ENCODE measurements at regions not wholly inside any gene's neighbourhood (a gene's known extent, or its start where the extent isn't known, plus 50 kb on each side); places are given as distances from the start of the nearest gene placed in this dataset.

DNA sequence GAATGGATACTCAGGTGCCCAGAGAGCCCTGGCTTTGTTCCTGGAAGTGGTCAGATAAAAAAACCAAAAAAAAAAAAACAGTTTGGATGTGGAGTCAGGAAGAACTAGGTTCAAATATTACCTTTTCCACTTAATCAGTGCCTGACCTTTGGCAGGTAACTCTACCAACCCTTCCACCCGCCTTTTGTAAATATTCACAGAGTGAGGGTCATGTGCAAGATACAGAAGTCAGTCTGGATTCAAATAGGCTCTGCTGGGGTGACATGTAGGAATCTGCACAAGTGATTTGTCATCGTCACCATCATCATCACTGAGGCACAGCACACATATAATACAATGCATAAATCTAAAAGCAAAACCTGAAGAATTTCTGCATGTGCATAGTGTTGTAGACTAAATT lies 490.7 kb downstream of the MIAT start:
- DNase-seq (ENCODE audit: low read depth), result no peak

DNA sequence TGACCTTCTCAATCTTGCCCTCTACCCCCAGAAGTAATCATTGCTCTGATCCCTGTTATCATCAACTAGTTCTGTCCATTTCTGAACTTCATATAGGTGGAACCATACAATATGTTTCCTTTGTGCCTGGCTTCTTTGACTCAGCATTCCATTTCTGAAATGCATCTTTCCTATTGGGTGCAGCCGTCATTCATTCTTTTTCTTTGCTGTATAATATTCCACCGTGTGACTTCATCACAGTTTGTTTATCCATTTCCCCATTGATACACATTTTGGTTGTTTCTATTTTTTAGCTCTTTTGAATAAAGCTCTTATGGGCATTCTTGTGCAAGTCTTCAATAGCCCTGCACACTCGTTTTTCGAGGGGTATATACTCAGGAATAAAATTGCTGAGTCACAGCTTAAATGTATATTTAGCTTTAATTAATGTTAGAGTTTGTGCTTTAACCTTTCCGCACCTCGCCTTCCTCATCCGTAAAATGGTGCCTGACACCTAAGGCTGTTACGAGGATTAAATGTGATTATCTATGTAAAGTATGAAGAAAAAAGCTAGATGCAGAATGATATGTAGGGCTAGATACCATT lies 491.6 kb downstream of the MIAT start:
- DNase-seq (ENCODE audit: low read depth), result no peak

DNA sequence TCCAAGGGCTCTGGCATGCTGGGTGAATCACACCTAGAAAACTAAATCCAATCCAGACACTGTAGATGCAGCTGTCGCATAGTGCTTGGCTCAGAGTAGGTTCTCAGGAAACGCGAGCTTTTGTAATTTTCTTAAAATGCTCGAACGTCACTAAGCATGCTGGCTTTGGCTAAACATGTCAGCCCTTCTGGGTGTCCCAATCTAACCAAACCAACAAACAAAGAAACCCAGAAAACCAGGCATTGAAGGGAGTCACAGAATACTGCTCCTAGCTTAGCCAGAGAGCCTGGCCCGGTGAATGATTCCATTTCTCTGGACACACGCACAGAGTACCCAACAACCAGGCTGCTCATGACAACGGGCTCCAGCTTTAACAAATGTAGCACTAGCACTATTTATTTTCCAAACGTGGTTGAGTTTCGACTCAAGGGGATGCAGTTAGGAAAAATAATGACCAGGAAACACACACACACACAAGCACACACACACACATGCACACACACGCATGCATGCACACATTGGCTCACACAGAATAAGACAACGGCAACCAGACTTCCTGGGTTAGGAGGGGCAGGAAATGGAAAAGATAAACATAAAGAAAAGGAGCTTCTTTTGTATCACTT lies 492.6 kb downstream of the MIAT start:
- no peak for DNase-seq (ENCODE audit: low read depth)

DNA sequence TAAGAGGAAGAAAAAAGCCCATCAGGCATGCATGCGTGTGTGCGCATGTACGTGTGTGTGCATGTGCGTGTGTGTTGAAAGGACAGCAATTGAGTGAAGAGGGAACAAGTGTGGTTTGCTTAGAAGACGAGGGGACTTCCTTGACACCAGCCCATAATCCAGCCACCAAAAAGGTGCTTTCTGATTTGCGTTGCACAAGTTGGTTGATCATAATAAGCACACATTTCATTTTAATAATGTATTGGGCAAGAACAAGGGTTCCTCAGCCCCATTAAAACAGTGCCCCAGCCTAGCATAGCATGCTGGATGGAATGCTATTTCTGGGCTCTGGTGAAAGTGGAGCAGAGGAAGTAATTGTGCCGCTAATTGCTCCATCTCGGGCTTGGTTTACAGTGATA lies 493.2 kb downstream of the MIAT start:
- DNase-seq (ENCODE audit: low read depth), result no peak

DNA sequence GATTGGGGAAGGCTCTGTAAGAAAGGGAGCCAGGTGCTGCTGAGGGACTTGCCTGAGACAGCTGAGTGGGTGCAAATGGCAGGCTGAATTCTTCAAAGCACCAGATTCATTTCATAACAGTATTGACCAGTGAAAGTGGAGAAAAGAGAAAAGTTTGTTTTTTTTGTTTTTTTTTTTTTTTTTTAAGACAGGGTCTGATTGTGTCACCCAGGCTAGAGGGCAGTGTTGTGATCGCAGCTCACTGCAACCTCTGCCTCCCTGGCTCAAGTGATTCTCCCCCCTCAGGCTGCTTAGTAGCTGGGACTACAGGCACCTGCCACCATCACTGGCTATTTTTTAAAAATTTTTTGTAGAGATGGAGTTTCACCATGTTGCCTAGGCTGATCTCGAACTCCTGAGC lies 494.0 kb downstream of the MIAT start:
- DNase-seq (ENCODE audit: low read depth), result no peak

DNA sequence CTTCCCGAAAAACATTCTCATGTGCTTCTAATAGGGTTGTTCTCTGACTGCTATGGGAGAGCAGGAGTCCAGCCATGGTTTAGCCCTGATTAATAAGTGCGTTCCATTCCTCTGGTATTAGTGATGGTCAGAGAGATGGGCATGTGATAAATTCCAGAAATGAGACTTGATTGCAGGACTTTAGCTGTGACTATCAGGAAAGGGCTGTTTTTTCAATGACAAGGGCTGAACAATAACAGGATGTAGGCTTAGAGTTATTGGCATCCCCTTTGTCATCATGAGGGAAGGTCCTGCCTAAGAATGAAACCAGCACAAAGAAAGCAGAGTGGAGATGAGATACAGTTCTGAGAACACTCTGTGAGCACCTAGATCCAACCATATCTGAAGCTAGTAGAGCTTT lies 494.6 kb downstream of the MIAT start:
- DNase-seq (ENCODE audit: low read depth), result no peak

DNA sequence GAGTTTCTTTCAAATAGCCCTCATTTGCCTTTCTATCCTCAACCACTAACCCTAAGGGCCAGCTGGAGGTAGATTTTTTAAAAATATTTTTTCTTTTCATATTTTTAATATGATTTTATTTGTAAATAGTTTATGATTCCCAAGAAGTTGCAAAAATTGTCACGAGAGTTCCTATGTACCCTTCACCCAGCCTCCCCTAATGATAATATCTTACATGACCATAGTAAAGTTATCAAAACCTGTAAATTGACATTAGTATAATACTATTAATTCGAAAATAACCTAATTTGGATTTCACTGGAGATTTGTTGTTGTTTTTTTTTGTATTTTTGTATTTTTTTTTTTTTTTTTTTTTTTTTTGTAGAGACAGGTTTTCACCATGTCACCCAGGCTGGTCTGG lies 495.5 kb downstream of the MIAT start:
- DNase-seq (ENCODE audit: low read depth), result no peak

DNA sequence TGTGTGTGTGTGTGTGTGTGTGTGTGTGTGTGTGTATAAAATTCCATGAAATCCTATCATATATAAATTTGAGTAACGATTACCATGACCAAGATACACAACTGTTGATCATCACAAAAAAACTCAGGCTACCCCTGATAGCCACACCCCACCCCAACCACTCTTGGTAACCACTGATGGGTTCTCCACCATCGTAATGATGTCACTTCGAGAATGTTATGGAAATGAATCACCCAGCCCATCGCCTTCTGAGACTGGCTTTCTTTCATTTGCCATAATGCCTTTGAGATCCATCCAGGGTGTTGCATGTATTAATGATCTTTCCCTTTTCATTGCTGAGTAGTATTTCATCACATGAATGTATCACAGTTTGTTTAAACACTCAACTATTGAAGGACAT lies 496.0 kb downstream of the MIAT start:
- DNase-seq (ENCODE audit: low read depth), result no peak

DNA sequence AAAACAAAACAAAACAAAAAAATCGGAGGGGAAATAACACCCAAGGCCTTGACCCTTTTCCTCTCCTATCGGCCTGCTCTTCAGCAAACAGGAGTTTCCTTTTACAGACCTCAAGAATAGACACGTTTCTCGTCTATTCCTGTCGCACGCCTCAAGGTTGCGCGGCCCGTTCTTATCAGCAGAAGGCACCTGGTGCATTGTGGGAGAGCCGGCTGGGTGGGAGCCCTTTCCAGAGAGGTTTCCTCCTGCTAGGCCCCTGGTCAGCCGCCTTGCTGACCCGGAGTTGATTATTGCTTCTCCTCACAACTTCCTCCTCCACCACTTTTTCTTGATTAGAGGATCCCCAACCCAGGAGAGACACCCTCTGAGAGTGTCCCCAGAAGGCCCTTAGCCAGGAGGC lies 497.3 kb downstream of the MIAT start:
- no peak for DNase-seq (ENCODE audit: low read depth)

DNA sequence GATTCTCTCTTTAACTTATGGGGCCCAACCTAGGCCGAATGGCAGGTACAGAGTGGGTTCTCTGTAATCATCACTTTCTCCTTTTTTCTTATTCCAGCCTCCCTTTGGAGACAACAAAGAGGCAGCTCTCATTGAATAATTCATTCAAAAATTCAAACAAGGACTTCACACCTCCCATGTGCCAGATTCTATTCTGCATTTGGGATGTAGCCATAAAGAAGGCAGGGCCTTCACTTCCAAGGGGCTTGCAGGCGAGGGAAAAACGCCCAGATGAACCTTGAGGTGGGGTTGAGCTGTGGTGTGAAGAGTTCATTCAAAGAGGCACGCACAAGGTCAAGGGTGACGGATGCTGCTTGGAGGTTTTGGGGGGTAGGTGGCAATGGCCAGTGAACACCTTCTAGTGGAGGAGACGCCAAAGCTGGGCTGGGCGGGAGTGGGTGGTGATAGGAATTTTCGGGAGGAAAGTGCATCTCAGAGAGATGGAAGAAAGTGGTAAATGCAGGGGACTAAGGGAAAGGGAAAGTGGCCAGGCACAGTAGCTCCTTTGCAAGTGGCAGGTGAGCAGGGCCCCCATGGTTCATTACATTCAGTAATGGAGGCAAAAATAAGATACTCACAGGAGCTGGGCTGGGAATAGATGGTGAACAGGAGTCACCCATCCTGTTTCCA lies 499.6 kb downstream of the MIAT start:
- DNase-seq (ENCODE audit: low read depth), result no peak

DNA sequence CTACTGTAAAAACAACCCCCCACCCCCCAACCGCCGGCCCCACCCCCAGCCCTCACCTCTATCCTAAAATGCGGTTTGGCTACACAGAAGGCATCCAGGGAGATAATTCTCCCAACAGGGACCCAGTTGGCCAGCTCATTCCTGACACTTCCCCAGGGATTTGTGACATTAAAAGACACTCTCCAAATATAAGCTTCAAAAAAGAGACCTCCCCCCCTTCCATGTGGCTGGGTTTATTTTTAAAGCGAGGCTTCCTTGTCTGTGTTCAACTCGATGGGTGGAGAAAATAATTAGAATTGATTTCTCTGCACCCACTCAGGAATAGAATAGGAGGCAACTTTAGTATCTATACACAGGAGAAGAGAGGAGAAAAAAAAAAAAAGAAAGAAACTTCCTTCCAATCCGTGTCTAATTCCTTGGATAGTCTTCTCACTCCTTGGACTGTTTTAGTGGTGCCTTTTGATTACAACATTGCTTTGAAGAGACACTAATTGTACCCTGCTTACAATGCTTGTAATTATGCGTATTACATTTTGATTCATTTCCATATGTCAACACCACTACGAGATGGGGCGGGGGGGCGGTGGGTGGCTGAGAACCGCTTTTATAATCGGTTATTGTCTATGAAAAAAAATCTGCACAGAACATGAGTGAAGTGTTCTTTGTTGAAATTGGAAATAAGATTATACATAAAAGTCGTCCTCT lies 500.4 kb downstream of the MIAT start:
- no peak for DNase-seq (ENCODE audit: low read depth)

DNA sequence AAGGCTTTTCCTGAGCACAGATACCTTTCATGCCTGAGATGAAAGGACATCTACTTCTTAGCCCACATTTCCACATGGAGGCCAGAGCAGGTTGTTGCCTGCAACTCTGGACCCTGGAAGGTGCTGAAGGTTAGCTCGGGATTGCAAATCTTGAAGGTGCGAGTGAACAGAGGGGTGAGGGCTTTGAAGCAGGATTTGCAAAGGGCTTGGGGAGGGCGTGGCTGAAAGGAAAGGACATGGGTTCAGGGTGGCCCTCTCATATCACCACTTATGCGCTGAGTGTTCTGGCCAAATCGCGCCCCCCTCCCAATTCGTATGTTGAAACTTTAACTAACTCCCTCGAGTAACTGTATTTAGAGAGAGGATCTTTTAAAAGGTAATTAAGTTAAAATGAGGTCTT lies 501.6 kb downstream of the MIAT start:
- DNase-seq (ENCODE audit: low read depth), result no peak

DNA sequence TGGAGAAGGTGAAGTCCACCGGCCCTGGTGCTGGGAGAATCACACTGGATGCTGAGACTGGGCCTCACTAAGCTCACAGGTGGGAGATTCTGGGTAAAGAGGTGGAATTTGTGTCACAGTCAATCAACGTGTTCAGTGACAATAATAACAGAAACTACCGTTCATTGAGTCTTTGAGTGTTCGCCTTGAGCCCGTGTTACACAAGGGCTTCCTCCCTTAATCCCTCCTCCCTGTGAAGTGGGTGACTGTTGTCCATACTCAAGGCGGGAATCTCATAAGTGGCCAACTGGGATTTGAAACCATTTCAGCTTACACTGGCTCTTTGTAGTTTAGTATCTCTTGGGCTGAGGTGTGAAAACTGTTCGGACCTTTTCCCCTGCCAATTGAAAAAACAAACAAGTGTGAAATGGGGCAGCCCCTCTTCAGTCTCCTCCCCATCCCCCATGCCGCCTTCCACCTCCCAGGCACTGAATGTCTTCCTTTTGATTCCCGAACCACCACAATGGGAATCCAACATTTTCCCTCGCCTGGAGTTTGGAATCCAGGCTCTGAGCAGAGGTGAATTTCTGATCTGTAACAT lies 502.4 kb downstream of the MIAT start:
- DNase-seq (ENCODE audit: low read depth), result no peak

DNA sequence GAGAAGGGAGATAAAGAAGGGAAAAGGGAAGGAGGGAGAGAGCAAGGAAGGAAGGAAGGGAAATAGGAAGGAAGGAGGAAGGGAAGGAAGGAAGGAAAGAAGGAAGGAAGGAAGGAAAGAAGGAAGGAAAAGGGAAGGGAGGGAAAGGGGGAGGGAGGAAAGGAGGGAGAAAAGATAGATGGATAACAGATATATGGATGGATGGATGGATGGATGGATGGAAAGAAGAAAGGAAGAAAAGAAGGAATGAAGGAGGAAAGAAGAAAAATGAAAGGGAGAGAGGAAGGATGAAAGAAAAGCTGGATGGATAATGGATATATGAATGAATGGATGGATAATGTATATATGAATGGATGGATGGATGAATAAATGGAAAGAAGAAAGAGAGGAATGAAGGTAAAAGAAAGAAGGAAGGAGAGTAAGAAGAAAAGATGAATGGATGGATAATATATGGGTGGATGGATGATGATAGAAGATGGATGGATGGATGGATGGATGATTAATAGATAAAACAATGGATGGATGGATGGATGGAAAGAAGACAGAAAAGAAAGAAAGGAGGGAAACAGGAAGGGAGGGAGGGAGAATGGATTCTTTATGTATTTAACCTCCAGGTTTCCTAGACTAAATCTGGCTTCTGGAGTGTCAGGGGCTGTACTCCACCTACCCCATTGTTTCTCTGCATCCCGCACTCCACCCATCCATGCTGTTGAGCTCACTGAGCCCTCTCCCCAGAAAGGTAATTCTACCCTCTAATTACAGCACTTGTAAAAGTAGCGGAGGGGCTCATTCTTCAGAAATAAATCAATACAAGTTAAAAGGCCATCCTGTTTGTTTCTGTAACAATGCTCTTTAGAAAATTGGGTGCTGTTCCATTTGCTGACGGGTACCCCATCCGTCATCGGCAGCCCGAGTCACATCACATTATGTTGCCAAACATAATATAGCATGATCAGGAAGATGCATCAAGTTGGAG lies 506.1 kb downstream of the MIAT start:
- no peak for DNase-seq (ENCODE audit: low read depth)

DNA sequence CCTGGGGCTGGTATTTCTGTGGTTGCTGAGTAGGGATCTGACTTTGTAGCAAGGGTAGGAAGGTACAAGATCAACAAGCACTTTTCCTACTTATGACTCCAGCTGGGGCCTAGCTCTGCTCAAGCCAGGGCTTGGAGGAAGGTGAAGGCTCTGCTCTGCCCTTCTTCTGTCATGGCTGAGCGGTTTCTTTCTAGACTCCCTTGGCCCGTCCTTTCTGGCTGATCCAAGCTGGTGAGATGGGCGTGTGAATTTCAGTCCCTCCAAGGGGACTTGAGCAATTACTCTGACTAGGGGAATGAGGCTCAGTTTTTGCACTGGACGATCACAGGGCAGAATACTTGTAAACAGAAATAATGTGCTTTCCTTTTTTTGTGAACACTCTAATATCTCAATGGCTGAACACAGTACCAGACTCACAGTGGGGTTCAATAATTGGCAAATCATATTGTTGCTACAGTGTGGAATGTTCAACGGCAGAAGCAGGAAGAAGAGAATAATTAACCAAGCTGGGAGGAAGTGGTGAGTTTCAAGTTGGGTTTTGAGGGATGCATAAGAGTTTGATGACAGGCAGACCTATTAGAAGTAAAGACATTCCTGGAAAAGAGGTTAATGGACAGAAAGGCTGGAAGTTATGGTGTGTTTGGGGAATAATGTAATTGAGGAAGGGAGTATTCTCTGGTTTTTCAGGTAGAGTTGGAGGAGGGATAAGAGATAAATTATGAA lies 507.6 kb downstream of the MIAT start:
- DNase-seq (ENCODE audit: low read depth), result no peak

DNA sequence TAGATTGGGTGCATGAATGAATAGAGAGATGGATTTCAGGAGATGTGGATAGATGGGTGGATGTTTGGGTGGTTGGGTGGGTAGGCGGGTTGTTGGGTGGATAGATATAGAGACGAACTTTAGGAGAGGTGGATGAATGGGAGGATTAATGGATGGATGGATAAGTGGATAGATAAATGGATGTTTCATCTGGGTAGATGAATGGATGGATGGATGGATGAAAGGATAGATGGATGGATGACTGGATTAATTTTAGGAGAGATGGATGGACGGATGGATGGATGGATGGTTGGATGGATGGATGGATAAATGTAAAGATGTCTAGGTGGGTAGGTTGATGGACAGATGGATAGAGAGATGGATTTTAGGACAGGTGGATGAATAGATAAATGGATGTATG lies 511.3 kb downstream of the MIAT start:
- DNase-seq (ENCODE audit: low read depth), result no peak

DNA sequence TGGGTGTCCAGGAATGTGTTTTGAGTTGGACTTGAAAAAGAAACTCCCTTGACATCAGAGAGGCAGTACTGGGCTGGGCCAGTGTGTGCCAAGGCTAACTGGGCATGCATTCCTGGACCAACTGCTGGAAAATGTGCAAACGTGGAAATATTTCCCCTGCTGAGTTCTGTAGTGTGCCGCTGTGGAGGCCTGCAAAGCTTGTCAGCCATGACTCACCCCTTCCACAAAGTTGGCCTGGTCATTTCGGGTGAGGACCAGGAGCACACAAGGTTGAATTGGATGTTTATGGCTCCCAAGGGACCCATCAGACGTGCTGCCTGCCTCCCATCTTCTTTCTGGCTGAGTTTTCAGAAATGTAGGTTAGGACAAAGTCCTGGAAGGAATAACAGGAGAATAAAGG lies 513.1 kb downstream of the MIAT start:
- DNase-seq (ENCODE audit: low read depth), result no peak

DNA sequence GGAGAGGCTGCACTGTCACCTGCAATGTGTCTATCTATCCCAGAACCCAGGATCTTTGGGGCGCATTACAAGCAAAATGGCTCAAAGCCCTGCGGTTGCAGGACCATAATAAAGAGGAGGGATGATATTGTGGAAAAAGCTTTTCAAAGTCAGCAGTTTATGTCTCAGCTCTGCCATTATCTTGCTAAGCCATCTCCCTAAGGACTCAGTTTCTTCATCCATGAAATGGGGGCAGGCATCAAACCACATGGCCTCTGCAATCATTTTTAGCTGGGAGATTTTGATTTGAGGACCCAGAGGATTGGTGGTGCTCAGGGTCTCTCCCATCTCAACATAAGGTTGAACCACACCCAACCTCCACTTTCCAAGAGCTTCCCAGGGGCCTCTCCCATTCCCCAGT lies 513.8 kb downstream of the MIAT start:
- DNase-seq (ENCODE audit: low read depth), result no peak

DNA sequence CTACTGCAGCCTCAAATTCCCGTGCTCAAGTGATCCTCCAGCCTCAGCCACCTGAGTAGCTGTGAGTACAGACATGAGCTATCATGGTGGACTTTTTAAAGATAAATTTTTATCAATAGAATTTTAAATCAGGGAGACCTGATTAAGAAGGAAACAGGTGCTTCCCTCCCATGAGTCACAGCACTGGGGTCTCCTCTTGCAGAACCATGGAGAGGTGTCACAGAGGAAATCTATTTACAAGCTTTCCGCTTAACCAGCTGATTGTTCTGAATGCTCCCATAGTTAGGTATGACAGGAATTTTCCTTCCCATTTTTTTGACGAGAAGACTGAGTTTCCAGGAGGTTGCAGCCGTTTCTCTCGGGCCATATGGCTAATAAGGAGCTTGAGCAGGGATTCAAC lies 516.1 kb downstream of the MIAT start:
- DNase-seq (ENCODE audit: low read depth), result no peak

DNA sequence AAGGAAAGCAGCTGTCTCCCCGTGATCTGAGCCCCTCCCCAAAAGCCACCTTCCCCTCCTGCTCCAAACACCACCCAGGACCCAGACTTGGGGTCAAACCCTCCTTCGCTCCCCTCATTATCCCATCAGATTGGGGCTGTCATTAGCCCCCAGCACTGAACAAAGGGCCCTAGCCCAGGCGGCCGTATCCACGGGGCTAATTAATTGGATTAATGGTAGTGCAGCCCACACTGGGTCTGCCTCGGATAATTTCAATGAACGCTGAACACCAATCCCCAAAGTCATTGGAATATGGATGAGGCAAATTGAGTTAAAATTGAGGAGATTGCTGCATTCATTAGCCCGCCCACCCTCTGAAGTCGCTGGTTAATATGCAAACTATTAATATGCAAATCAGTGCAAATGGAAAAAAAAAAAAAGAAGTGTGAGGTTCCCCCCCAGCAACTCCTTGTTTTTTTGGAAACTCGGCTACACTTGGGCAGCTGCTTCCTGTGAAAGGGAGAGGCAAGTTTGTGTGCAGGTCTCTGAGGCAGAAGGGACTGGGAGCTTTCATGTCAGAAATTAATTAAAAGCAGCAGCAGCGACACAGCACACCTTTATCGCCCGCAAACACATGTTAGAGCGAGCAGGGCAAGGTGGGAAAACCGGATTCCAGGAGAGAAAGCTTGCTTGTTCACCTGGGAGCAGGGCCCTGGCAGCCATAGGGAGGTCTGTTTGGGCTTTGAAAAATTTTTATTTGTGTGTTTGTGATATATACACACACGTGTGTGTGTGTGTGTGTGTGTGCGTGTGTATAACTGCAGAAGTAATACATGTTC lies 517.8 kb downstream of the MIAT start:
- no peak for DNase-seq (ENCODE audit: low read depth)
